K562 (cell line): ENCODE measurements at regions not wholly inside any gene's neighbourhood (a gene's known extent, or its start where the extent isn't known, plus 50 kb on each side); places are given as distances from the start of the nearest gene placed in this dataset.

ENCODE experiments used
- PCBP2 ChIP-seq: fragments of 200-400 bp; formaldehyde crosslinking; IDR thresholded peaks from 2 replicates; pipeline ENCODE4 v1.6.1; 2018; ENCODE audit warnings: low read length, low read depth, mild to moderate bottlenecking, moderate library complexity; ENCODE audit not compliant: poor library complexity, severe bottlenecking
- RAD21 ChIP-seq, 2 experiments: fragments of 250-450 bp in 1 of 2; fragments of 450-650 bp in 1 of 2; sonication (Bioruptor Pico) in 1 of 2; formaldehyde crosslinking in 1 of 2; IDR thresholded peaks in 1 of 2; conservative IDR thresholded peaks in 1 of 2; 2 replicates each; pipeline versions ENCODE4 v1.4.0 to v1.8.0; 2020 to 2022; ENCODE audit warnings: mild to moderate bottlenecking in 2 of 2, moderate library complexity in 1 of 2
- SRSF9 ChIP-seq: fragments of 200-400 bp; formaldehyde crosslinking; IDR thresholded peaks from 2 replicates; pipeline ENCODE4 v1.6.1; 2017; ENCODE audit warnings: low read depth, low read length, borderline replicate concordance
- TF ChIP-seq, protein P1 (sequence below): fragments of 450-650 bp; formaldehyde crosslinking; IDR thresholded peaks from 2 replicates; pipeline ENCODE4 v1.4.0; 2020; ENCODE audit warnings: mild to moderate bottlenecking, moderate library complexity
- TF ChIP-seq, protein P2 (sequence below): fragments of 450-650 bp; IDR thresholded peaks from 2 replicates; pipeline ENCODE4 v1.7.1; 2018; ENCODE audit warnings: mild to moderate bottlenecking, low read depth; ENCODE audit not compliant: partially characterized antibody

DNA sequence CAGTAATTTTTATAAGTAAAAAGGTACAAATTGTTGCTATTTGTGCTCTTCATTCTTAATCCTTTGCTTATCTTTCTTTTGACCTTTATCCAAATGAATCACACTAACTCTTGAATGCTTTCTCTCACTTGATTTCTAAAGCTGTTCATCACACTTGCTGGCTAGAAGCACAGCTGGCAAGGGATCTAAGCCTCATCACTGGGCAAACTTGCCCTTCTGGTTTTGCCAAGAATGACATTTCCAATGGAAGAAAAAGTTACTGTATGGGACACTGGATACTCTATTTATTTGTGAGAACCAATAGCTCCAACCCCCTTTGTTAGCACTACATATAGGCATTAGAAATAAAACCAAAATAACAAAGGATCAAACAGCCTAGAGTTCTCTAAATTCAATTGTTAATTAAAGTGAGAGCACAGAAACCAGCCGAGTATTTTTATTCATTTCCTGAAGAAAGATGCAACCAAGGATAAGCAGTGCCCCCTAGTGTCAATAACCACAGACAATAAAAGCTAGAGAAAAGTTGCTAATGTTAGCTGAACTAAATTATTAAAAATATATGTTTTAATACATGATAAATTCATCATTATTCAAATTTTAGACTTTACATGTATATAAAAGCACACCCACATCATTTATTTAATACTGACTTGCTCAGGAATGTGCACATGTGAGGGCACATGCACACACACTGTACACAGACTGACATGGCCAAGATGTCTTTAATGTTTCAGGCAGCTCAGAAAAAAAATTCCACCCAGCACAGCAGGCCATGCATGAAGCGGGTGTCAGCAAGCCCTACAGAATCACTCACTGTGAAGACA, 59.8 kb upstream of the POU5F2 start (continued):
- TF ChIP-seq, protein P1, sequence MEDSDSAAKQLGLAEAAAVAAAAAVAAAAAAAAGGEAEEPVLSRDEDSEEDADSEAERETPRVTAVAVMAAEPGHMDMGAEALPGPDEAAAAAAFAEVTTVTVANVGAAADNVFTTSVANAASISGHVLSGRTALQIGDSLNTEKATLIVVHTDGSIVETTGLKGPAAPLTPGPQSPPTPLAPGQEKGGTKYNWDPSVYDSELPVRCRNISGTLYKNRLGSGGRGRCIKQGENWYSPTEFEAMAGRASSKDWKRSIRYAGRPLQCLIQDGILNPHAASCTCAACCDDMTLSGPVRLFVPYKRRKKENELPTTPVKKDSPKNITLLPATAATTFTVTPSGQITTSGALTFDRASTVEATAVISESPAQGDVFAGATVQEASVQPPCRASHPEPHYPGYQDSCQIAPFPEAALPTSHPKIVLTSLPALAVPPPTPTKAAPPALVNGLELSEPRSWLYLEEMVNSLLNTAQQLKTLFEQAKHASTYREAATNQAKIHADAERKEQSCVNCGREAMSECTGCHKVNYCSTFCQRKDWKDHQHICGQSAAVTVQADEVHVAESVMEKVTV (CRISPR knock-in tag): peak; percentile 37; the same call in 1 of the 2 replicates
- TF ChIP-seq, protein P2, sequence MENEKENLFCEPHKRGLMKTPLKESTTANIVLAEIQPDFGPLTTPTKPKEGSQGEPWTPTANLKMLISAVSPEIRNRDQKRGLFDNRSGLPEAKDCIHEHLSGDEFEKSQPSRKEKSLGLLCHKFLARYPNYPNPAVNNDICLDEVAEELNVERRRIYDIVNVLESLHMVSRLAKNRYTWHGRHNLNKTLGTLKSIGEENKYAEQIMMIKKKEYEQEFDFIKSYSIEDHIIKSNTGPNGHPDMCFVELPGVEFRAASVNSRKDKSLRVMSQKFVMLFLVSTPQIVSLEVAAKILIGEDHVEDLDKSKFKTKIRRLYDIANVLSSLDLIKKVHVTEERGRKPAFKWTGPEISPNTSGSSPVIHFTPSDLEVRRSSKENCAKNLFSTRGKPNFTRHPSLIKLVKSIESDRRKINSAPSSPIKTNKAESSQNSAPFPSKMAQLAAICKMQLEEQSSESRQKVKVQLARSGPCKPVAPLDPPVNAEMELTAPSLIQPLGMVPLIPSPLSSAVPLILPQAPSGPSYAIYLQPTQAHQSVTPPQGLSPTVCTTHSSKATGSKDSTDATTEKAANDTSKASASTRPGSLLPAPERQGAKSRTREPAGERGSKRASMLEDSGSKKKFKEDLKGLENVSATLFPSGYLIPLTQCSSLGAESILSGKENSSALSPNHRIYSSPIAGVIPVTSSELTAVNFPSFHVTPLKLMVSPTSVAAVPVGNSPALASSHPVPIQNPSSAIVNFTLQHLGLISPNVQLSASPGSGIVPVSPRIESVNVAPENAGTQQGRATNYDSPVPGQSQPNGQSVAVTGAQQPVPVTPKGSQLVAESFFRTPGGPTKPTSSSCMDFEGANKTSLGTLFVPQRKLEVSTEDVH: no peak
- TF ChIP-seq PCBP2 (no peak), SRSF9 (no peak), RAD21 (CRISPR knock-in tag; conservative IDR thresholded peaks at IDR 0.05 in 1 of 2, IDR thresholded peaks at IDR 0.05 in 1 of 2) (peak; percentile 61 to 63)
